HG02759 (cell line): ENCODE measurements at regions not wholly inside any gene's neighbourhood (a gene's known extent, or its start where the extent isn't known, plus 50 kb on each side); places are given as distances from the start of the nearest gene placed in this dataset.
"Not testable (repeated sequence)": the region's sequence is repeated elsewhere in the genome, so short reads cannot be mapped to it uniquely, and the experiment has no call there.

ENCODE experiments used
- ATAC-seq: cut with Tn5 transposase; IDR thresholded peaks from one replicate; pipeline ENCODE4 v1.9.1; 2021; ENCODE audit warnings: mild to moderate bottlenecking, moderate library complexity; ENCODE audit not compliant: unreplicated experiment

DNA sequence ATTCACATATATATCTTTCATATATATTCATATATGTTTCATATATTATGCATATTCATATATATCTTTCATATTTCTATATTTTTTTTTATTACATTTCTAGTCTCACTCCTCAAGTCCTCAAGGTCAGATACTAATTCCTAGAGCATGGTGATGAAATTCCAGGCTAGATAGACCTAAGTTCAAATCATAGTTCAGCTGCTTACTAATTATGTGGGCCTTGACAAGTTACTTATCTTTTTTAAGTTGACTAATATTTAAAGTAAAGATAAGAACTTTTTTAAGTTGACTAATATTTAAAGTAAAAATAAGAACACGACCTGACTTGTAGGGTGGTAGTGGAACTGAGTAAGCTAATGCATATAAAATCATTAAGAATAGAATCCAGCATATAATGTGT lies 495.6 kb upstream of the MAN1A1 start:
- ATAC-seq: no peak

GRCh38 chr6:119844387-119844786 lies 494.8 kb upstream of the MAN1A1 start:
- ATAC-seq: no peak

DNA sequence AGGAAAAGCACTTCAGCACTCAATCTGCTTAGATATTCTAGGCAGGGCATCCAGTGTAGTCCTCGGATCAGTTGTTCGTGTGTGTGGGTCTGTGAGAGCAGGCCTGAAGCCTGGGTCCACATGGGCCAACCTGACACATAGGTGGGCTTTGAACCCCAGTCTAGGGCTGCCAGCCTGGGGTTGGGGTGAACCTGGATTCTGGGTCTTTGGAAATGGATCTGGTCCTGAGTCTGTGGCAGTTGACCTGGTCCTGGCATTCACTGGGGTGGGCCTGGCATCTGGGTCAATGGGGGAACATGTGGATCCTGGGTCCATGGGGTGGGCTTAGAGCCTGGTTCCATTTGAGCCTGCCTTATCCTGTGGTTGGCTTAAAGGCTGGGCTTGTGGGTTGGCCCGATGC lies 492.6 kb upstream of the MAN1A1 start:
- no peak for ATAC-seq

DNA sequence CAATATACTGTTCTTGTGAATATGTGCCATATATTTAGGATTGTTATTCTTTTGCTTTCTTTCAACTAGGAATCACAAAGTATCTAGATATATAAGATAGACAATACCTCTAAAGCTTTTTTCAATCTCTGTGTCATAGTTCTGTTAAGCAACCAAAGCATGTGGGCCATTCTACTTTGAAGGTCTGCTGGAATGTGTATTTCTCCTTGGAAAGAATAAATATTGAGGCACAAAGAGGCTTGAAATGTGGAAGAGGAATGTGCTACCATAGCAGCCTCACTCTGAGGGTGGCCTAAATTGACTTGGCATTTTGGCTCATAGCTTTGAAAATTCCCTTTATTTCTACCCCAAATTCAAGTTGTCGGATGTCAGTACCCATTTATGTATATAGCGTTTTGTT lies 488.5 kb upstream of the MAN1A1 start:
- no peak for ATAC-seq

DNA sequence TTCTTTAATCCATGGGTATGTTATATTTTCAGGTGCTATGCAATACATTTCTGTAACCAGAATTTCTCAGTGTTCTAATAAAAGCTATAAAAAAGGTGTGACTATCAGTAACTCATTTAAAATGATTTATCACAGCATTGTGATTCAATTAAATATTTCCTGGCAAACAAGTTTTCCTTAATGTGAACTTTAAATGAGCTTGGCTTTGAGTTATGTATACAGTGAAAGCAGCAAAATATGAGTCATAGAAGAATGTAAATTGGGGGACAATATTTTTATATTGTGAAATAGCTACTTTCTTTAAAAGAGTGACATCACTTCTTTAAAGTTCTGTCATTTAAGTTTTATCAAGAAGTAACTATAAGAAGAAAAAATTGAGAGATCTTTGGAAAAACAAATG lies 484.9 kb upstream of the MAN1A1 start:
- no peak for ATAC-seq

DNA sequence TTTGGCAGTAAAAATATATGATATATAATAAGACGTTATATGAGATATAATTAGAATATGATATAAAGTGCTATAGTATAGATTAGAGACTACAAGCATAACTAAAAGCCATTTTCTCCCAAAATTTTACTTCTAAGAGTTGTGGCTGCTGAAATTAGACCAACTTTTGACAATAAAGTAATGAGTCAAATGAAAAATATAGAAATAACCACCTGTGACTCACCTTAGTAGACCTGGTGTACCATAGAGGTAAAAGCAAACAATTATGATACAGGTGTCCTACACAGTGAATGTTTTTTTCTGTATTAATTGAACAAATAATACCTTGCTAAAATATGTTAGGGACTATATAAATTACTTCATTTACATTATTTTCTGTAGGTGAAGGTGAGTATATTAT lies 482.9 kb upstream of the MAN1A1 start:
- no peak for ATAC-seq

DNA sequence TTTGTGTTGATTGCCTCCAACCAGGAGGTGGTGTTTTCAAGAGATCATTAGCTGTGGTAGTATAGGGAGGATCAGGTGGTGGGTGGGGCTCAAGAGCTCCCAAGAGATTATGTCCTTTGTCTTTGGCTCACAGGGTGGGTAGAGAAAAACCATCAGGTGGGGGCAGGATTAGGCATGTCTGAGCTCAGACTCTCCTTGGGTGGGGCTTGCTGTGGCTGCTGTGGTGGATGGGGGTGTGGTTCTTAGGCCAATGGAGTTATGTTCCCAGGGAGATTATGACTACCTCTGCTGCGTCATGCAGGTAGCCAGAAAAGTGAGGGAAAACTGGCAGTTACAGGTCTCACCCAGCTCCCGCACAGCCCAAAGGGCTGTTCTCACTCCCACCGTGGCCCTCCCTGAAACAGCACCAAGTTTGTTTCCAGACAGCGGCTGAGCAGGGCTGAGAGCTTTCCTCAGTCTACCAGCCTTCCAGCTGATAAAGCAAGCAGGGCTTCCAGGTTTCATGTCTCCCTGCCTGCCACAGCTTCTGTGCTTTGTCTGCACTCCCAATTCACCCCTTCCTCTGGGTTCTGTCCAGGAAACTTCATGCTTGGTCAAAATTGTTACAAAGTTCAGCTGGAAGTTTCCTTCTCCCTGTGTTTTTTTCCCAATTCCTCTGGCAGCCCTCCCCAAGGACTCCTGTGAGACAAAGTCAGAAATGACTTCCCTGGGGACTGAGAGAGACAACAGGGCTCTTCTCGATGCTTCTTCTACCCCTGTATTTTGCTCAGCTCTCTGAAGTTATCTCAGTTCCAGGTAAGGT lies 481.1 kb upstream of the MAN1A1 start:
- no peak for ATAC-seq

- ATAC-seq: no peak
Measured at GRCh38 chr6:119830069-119830468, 480.5 kb upstream of the MAN1A1 start.

DNA sequence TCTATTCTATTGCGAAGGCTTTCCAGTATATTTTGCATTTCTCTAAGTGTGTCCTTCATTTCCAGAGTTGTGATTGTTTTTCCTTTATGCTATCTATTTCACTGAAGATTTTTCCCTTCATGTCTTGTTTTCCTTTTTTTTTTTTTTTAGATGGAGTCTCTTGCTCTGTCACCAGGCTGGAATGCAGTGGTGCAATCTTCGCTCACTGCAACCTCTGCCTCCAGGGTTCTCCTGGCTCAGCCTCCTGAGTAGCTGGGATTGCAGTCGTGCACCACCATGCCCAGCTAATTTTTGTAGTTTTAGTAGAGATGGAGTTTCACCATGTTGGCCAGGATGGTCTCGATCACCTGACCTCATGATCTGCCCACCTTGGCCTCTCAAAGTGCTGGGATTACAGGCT lies 479.9 kb upstream of the MAN1A1 start:
- not testable (repeated sequence) for ATAC-seq

DNA sequence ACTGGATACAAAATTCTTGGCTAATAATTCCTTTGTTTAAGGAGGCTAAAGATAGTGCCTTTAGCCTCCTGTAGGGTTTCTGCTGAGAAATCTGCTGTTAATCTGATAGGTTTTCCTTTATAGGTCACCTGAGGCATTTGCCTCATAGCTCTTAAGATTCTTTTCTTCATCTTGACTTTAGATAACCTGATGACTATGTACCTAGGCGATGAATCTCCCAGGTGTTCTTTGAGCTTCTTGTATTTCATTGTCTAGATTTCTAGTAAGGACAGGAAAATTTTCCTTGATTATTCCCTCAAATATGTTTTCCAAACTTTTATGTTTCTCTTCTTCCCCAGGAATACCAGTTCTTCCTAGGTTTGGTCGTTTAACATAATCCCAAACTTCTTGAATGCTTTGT lies 479.4 kb upstream of the MAN1A1 start:
- no peak for ATAC-seq

DNA sequence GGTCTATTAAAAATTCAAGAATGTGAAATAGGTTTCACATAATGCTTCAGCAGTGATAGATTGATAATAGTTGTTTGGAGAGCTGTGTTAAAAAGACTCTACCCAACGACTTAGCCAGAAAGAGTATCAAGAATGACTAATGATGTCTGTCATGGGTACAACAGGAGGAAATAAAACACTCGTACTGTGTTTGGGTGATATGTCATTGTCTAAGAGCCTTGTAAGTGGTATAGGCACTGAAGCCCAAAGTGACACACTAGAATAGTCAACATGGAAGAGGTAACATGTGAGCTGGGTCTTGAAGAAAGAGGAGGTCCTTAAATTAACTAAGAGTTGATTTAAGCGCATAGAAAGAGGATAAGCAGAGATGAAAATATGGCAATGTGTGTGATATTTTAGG lies 471.8 kb upstream of the MAN1A1 start:
- no peak for ATAC-seq

GRCh38 chr6:119818876-119819275 lies 469.3 kb upstream of the MAN1A1 start:
- ATAC-seq: no peak

GRCh38 chr6:119814609-119815400 lies 465.2 kb upstream of the MAN1A1 start:
- ATAC-seq: no peak

DNA sequence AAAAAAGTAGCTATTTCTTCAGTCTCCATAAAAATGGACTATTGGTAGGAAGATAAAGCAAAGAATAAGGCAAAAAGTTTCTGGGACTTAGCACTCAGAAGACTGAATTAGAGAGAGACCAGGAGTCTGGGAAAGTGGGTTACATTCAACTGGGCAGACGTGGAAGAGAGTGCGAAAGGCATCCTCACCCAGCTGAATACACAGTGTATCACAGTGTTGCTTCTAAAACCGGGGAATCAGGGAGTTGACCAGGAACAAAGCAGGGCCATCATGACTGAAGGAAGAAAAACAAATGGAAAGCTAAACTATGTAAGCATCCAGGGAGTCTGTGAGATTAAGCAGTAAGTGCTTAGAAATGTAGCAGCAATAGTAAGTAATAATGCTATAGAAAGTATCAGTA lies 452.9 kb upstream of the MAN1A1 start:
- no peak for ATAC-seq

GRCh38 chr6:119801056-119801455 lies 451.5 kb upstream of the MAN1A1 start:
- no peak for ATAC-seq

- no peak for ATAC-seq
Measured at GRCh38 chr6:119800526-119800925, 451.0 kb upstream of the MAN1A1 start.

DNA sequence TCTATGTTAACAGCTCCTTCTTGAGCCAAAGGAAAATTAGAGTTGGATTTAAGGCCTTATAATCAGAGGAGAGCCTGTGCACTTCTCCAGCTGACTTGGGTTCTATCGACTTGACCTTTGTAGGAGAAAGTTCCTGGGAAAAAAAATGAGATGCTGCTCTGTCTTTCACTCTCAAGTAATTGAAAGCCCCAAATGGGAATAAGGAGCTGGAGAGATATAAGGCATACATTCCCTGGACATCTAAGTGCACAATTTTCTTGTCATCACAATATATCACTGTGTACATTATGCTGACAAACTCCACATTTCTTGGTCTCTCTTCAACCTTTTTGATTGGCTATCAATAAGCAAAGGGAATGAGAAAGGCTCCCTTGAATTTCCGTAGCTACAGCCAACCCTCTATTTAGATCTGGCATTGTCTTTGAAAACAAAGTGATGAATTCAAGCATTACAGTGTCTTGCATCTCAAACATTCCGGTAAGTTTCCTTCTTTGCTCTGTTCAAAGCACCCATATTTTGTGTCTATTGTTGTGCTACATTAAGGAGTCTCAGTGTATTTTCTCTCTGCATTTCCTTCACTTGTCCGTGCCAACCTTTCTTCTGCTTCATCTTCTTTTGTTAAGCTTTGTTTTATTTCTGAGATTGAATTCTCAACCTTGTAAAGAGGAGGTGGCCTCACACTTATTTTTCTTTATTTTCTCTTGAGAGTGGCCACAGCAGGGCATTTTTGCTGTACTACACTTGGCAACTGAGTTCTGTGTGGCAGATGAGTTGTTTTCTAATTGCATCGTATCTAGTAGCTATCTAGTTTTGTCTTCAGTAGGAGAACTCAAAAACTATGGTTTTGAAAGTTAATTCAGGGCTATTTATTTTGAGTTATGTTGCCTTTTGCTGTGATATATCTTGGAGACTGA lies 450.3 kb upstream of the MAN1A1 start:
- no peak for ATAC-seq

- ATAC-seq: no peak
Measured at GRCh38 chr6:119791736-119792135, 442.2 kb upstream of the MAN1A1 start.

DNA sequence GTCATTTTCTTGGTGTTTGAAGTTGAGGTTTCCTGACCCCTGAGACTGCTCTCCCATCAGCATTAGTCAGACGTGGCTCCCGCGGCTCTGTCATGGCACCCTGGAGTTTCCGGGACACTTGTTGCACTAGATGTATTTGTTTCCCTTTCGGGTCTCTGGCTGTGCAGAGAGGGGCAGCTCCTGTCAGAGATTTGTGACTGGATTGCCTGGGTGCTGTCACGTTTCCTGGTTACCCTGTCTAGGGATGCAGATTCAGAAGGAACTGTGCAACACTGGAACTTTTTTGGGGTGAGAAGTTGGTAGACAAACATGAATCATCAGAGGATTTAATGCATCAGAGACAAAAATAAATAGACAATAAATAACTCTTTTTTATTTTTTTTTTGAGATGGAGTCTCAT lies 431.8 kb upstream of the MAN1A1 start:
- no peak for ATAC-seq

GRCh38 chr6:119768201-119768600 lies 418.6 kb upstream of the MAN1A1 start:
- ATAC-seq: no peak

- ATAC-seq: no peak
Measured at GRCh38 chr6:119764927-119765681, 415.5 kb upstream of the MAN1A1 start.
